ENCODE measurements at regions not wholly inside any gene's neighbourhood (a gene's known extent, or its start where the extent isn't known, plus 50 kb on each side); places are given as distances from the start of the nearest gene placed in this dataset.

DNA sequence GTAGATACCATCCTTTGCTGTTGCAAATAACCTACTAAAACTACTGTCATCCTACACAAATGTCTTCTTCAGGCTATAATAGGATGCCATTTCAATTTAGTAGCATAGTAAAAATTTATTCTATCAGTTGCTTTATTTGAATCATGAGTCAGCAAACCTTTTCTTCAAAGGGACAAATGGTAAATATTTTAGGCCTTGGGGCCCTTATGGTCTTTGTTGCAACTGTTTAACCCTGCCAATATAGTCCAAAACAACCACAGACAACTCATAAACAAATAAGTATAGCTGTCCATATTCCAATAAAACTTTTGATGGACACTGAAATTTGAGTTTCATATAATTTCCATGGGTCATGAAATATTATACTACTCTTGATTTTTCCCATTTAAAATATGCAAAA, 54.0 kb upstream of the CCBE1 start:
- TF ChIP-seq CTCF (IDR thresholded peaks at IDR 0.05; ENCODE audit: low read length) (no peak), EZH2 (IDR thresholded peaks at IDR 0.05; ENCODE audit: borderline replicate concordance, low read length) (no peak)
